MCF 10A (cell line): ENCODE measurements at regions not wholly inside any gene's neighbourhood (a gene's known extent, or its start where the extent isn't known, plus 50 kb on each side); places are given as distances from the start of the nearest gene placed in this dataset.
A peak's percentile ranks its signal among the peaks of the same experiment; 100 is the strongest.

Source experiments
- BruUV-seq: library from RNA; stranded (reverse); fragments of 400-500 nt; replicated peaks from 2 replicates; lab custom pipeline; 2021; lab: Mats Ljungman, UMichigan
- CTCF ChIA-PET: fragments of 300-600 bp; sonication (Branson Sonifier 250); formaldehyde crosslinking; extraction: SDS; loops from one replicate; lab custom pipeline; 2021; ENCODE audit warnings: antibody characterized with exemption, inconsistent platforms; lab: Yijun Ruan, JAX
- POLR2A ChIA-PET: fragments of 300-600, 350-650 bp; sonication (Branson Sonifier 250); formaldehyde crosslinking; extraction: SDS; loops from one replicate; lab custom pipeline; 2020; ENCODE audit warnings: antibody characterized with exemption, inconsistent platforms; lab: Yijun Ruan, JAX
- DNase-seq: peaks from one replicate; pipeline ENCODE4 v3.0.0-alpha.2; 2018; ENCODE audit not compliant: unreplicated experiment
- H3K27ac Mint-ChIP-seq: one replicate; pipeline ENCODE4 v1.8.0; 2022; ENCODE audit warnings: mild to moderate bottlenecking, low read depth, mixed read lengths; ENCODE audit not compliant: unreplicated experiment
- H3K27me3 Mint-ChIP-seq: one replicate; pipeline ENCODE4 v1.8.0; 2022; ENCODE audit warnings: mixed read lengths; ENCODE audit not compliant: insufficient read depth, unreplicated experiment
- H3K36me3 Mint-ChIP-seq: one replicate; pipeline ENCODE4 v1.8.0; 2022; ENCODE audit warnings: mild to moderate bottlenecking, moderate library complexity, mixed read lengths; ENCODE audit not compliant: insufficient read depth, unreplicated experiment
- H3K4me1 Mint-ChIP-seq: one replicate; pipeline ENCODE4 v1.8.0; 2022; ENCODE audit warnings: mixed read lengths; ENCODE audit not compliant: insufficient read depth, unreplicated experiment
- H3K4me3 Mint-ChIP-seq: one replicate; pipeline ENCODE4 v1.8.0; 2022; ENCODE audit warnings: mild to moderate bottlenecking, moderate library complexity, mixed read lengths; ENCODE audit not compliant: unreplicated experiment
- H3K9me3 Mint-ChIP-seq: one replicate; pipeline ENCODE4 v1.8.0; 2022; ENCODE audit warnings: mixed read lengths; ENCODE audit not compliant: unreplicated experiment
- CTCF ChIP-seq: fragments of 200-600 bp; IDR thresholded peaks from one replicate; pipeline ENCODE4 v1.8.0; 2022; ENCODE audit warnings: antibody characterized with exemption, mild to moderate bottlenecking; ENCODE audit not compliant: unreplicated experiment
- intact Hi-C: fragments of 100-400 bp; cut with micrococcal nuclease; formaldehyde crosslinking; loops from 2 replicates; pipeline ENCODE4 v1.14.1; 2022

DNA sequence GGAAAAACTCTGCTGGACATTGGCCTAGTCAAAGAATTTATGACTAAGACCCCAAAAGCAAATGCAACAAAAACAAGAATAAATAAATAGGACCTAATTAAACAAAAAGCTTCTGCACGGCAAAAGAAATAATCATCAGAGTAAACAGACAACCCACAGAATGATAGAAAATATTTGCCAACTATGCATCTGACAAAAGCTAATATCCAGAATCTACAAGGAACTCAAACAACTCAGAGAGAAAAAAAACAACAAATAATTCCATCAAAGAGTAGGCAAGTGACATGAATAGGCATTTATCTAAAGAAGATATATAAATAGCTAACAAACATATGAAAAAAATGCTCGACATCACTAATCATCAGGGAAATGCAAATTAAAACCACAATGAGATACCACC lies 91.2 kb upstream of the PALMD start:
- BruUV-seq, result no TSS peak
- intact Hi-C loops, result loop anchor here (5.0 kb wide), 1 partner anchor 68 kb away; no protein-coding TSS in a partner anchor
- no peaks in the 10 kb centered on the region for H3K9me3 Mint-ChIP-seq

DNA sequence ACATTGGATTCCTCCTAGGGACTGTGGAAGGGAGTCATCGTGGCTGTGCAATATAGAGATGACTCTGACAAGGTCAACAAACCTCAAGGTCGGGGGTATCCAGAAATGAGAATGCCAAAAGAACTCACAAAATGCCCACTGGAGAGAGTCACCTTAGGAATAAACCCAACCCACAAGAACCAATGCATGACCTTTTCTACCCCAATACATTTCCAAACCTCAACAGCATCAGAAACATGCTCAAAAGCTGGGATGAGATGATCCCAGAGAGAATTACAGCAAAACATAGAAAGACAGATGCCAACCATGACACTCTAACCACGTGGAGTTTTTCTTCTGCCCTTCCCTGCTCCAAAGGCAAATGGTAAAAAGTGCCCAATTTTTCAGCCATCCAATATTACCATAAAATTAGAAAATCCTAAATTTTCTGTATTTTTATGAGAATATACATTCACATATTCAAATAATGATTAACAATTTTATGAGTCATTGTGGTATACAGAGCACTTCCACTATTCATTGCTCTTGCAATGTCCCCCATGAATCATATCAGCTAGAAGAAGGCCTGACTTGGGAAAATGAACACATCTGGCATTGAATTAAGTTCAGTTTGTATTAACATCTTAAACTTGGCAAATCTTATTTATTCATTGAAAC lies 88.2 kb upstream of the PALMD start:
- H3K27ac Mint-ChIP-seq, result no peak overlapping the region
- H3K27me3 Mint-ChIP-seq, result no peaks in the 10 kb centered on the region
- intact Hi-C loops, result loop anchor here (5.0 kb wide), 1 partner anchor 65 kb away; no protein-coding TSS in a partner anchor
- no peaks in the 10 kb centered on the region for H3K36me3 Mint-ChIP-seq
- POLR2A ChIA-PET, result interaction anchor here (1.1 kb wide), 1 partner anchor 22 kb away, joined by 6 read pairs; no protein-coding TSS in a partner anchor
- peak; percentile 66 for DNase-seq
- TF ChIP-seq CTCF, result no peak
- H3K9me3 Mint-ChIP-seq, result no peaks in the 10 kb centered on the region
- CTCF ChIA-PET, result interaction anchor here (0.6 to 1.2 kb wide), 3 partner anchors 83 to 591 kb away, joined by 3 to 4 read pairs (median 3); no protein-coding TSS in a partner anchor
- BruUV-seq, result no TSS peak
- no peak overlapping the region for H3K4me3 Mint-ChIP-seq
- peaks cover 15% of the 10 kb centered on the region for H3K4me1 Mint-ChIP-seq

More for the DNA sequence above, 91.2 kb upstream of the PALMD start:
- no peaks in the 10 kb centered on the region for H3K27me3 Mint-ChIP-seq
- H3K4me1 Mint-ChIP-seq, result peaks cover 15% of the 10 kb centered on the region
- ChIA-PET CTCF (interaction anchor here (0.6 kb wide), 1 partner anchor 34 kb away, joined by 3 read pairs; no protein-coding TSS in a partner anchor), POLR2A (no interaction called here)
- H3K27ac Mint-ChIP-seq, result no peak overlapping the region
- no peak overlapping the region for H3K4me3 Mint-ChIP-seq
- no peak for DNase-seq
- no peak for TF ChIP-seq CTCF
- no peaks in the 10 kb centered on the region for H3K36me3 Mint-ChIP-seq

GRCh38 chr1:99559166-99559565 lies 86.7 kb upstream of the PALMD start:
- H3K4me3 Mint-ChIP-seq, result no peak overlapping the region

More at GRCh38 chr1:99559166-99559565, 86.7 kb upstream of the PALMD start:
- no peaks in the 10 kb centered on the region for H3K9me3 Mint-ChIP-seq
- no peak for TF ChIP-seq CTCF
- no peaks in the 10 kb centered on the region for H3K27me3 Mint-ChIP-seq
- BruUV-seq, result no TSS peak
- CTCF ChIA-PET, result interaction anchor here (0.5 to 0.6 kb wide), 2 partner anchors 12 to 17 kb away, joined by 3 to 4 read pairs; no protein-coding TSS in a partner anchor
- H3K27ac Mint-ChIP-seq, result no peak overlapping the region
- H3K4me1 Mint-ChIP-seq, result peaks cover 15% of the 10 kb centered on the region
- POLR2A ChIA-PET, result interaction anchor here (1.2 kb wide), 1 partner anchor 10 kb away, joined by 4 read pairs; no protein-coding TSS in a partner anchor
- H3K36me3 Mint-ChIP-seq, result no peaks in the 10 kb centered on the region
- no peak for DNase-seq
- intact Hi-C loops, result loop anchor here (5.0 kb wide), 1 partner anchor 63 kb away; no protein-coding TSS in a partner anchor
